Activated CD4-positive, alpha-beta memory T cell treated with anti-CD3 and anti-CD28 coated beads for 36 hours (primary cell): ENCODE measurements at regions not wholly inside any gene's neighbourhood (a gene's known extent, or its start where the extent isn't known, plus 50 kb on each side); places are given as distances from the start of the nearest gene placed in this dataset.

Experiments
- CTCF ChIA-PET: fragments of 350-600 bp; sonication (Branson Sonifier 250); formaldehyde crosslinking; loops from one replicate; lab custom pipeline; 2021; ENCODE audit warnings: antibody characterized with exemption, inconsistent platforms; lab: Charles Lee
- POLR2A ChIA-PET: fragments of 350-600 bp; sonication (Branson Sonifier 250); formaldehyde crosslinking; loops from one replicate; lab custom pipeline; 2021; ENCODE audit warnings: antibody characterized with exemption; lab: Charles Lee
- DNase-seq: peaks from one replicate; pipeline ENCODE4 v3.0.0-alpha.2; 2020
- H3K27ac Mint-ChIP-seq: one replicate; pipeline ENCODE4 v1.8.0; 2021; ENCODE audit warnings: mixed read lengths
- H3K27me3 Mint-ChIP-seq: one replicate; pipeline ENCODE4 v1.8.0; 2021; ENCODE audit warnings: mixed read lengths
- H3K36me3 Mint-ChIP-seq: one replicate; pipeline ENCODE4 v1.8.0; 2021; ENCODE audit warnings: mixed read lengths
- H3K4me1 Mint-ChIP-seq: one replicate; pipeline ENCODE4 v1.8.0; 2021; ENCODE audit warnings: low read depth, mixed read lengths
- H3K4me3 Mint-ChIP-seq: one replicate; pipeline ENCODE4 v1.8.0; 2021; ENCODE audit warnings: mild to moderate bottlenecking, mixed read lengths
- H3K9me3 Mint-ChIP-seq: one replicate; pipeline ENCODE4 v1.8.0; 2021; ENCODE audit warnings: mixed read lengths
- intact Hi-C: fragments of 100-400 bp; cut with micrococcal nuclease; formaldehyde crosslinking; loops from one replicate; pipeline ENCODE4 v1.15.1; 2023

DNA sequence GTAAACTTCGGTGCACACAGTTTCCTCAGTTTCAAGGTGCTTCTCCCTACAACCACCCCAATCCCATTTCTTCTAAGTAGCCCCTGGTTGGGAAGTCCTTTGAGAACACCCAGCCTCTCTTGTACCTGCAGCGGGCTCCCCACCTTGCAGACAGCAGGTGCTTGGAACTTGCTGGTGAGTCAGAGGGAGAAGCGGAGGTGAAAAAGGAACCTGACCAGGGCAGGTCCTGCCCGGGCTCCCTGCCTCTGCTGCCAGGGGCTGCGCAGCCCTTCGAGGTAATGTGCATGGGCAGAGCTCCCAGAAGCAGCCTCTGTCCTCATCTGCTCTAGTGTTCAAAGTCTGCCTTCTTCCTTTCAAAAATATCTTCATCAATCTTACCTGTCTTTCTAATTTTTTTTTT lies 274.0 kb upstream of the SOX1 start:
- Mint-ChIP-seq H3K27ac (no peak overlapping the region), H3K36me3 (no peaks in the 10 kb centered on the region), H3K9me3 (no peaks in the 10 kb centered on the region), H3K4me1 (no peaks in the 10 kb centered on the region), H3K4me3 (no peak overlapping the region), H3K27me3 (no peaks in the 10 kb centered on the region)
- CTCF ChIA-PET, result interaction anchor here (0.6 kb wide), 1 partner anchor 1544 kb away, joined by 3 read pairs; no protein-coding TSS in a partner anchor
- POLR2A ChIA-PET, result no interaction called here
- intact Hi-C loops, result no loop called here
- DNase-seq, result no peak
